Neuronal stem cell (in vitro differentiated cells): ENCODE measurements at regions not wholly inside any gene's neighbourhood (a gene's known extent, or its start where the extent isn't known, plus 50 kb on each side); places are given as distances from the start of the nearest gene placed in this dataset.
A peak's percentile ranks its signal among the peaks of the same experiment; 100 is the strongest.
"Not testable (repeated sequence)": the region's sequence is repeated elsewhere in the genome, so short reads cannot be mapped to it uniquely, and the experiment has no call there.

Experiments
- DNase-seq: peaks from one replicate; pipeline ENCODE4 v3.0.0-alpha.2; 2013; ENCODE audit warnings: low spot score
- H2AFZ ChIP-seq: one replicate; pipeline ENCODE4 v1.6.1; 2013; ENCODE audit warnings: mild to moderate bottlenecking, low read length, inconsistent platforms
- H2AK5ac ChIP-seq: 2 replicates; pipeline ENCODE4 v1.6.1; 2013; ENCODE audit warnings: low read depth, mild to moderate bottlenecking, inconsistent platforms, low read length, moderate library complexity, mixed read lengths
- H2BK120ac ChIP-seq: 2 replicates; pipeline ENCODE4 v1.6.1; 2013; ENCODE audit warnings: low read depth, mild to moderate bottlenecking, inconsistent platforms, low read length, moderate library complexity, mixed read lengths
- H2BK12ac ChIP-seq: one replicate; pipeline ENCODE4 v1.6.1; 2013; ENCODE audit warnings: low read length, inconsistent platforms
- H2BK15ac ChIP-seq: 2 replicates; pipeline ENCODE4 v1.6.1; 2013; ENCODE audit warnings: mild to moderate bottlenecking, low read length, inconsistent platforms, mixed read lengths
- H2BK5ac ChIP-seq: one replicate; pipeline ENCODE4 v1.6.1; 2013; ENCODE audit warnings: inconsistent platforms, mild to moderate bottlenecking, low read length, moderate library complexity
- H3K14ac ChIP-seq: one replicate; pipeline ENCODE4 v1.6.1; 2013; ENCODE audit warnings: low read length, inconsistent platforms
- H3K18ac ChIP-seq: 2 replicates; pipeline ENCODE4 v1.6.1; 2013; ENCODE audit warnings: low read length, inconsistent platforms
- H3K23ac ChIP-seq: 2 replicates; pipeline ENCODE4 v1.6.1; 2013; ENCODE audit warnings: low read depth, mild to moderate bottlenecking, mixed read lengths, low read length, inconsistent platforms; ENCODE audit not compliant: poor library complexity
- H3K27ac ChIP-seq: replicated peaks from 3 replicates; pipeline ENCODE4 v1.5.1; 2013; ENCODE audit warnings: low read length, inconsistent platforms
- H3K27me3 ChIP-seq, 3 experiments: 2 replicates each; pipeline ENCODE4 v1.6.1; 2013; ENCODE audit warnings: low read length in 3 of 3, mild to moderate bottlenecking in 2 of 3, inconsistent platforms in 1 of 3, low read depth in 1 of 3, mixed read lengths in 1 of 3, moderate library complexity in 1 of 3; ENCODE audit not compliant: control insufficient read depth in 3 of 3, insufficient read depth in 3 of 3
- H3K36me3 ChIP-seq, 2 donors: replicated peaks in 1 of 2; 2 replicates each; pipeline ENCODE4 v1.6.1; 2013; ENCODE audit warnings: low read length in 2 of 2; ENCODE audit not compliant: control insufficient read depth in 2 of 2, insufficient read depth in 2 of 2
- H3K4ac ChIP-seq: 2 replicates; pipeline ENCODE4 v1.6.1; 2013; ENCODE audit warnings: inconsistent platforms, mild to moderate bottlenecking, low read length, moderate library complexity
- H3K4me1 ChIP-seq, 2 donors: 1 replicate in 1 of 2; 2 replicates in 1 of 2; pipeline ENCODE4 v1.6.1; 2013; ENCODE audit warnings: low read length in 2 of 2, low read depth in 1 of 2; ENCODE audit not compliant: control insufficient read depth in 2 of 2, insufficient read depth in 1 of 2
- H3K4me2 ChIP-seq: one replicate; pipeline ENCODE4 v1.6.1; 2013; ENCODE audit warnings: mild to moderate bottlenecking, low read length, inconsistent platforms; ENCODE audit not compliant: insufficient read depth, poor library complexity, severe bottlenecking
- H3K4me3 ChIP-seq, 2 donors: 2 replicates each; pipeline ENCODE4 v1.5.1; 2013; ENCODE audit warnings: low read length in 2 of 2, mild to moderate bottlenecking in 2 of 2, inconsistent platforms in 1 of 2, moderate library complexity in 1 of 2
- H3K79me1 ChIP-seq: one replicate; pipeline ENCODE4 v1.6.1; 2013; ENCODE audit warnings: low read depth, mild to moderate bottlenecking, inconsistent platforms, low read length, moderate library complexity
- H3K9ac ChIP-seq: one replicate; pipeline ENCODE4 v1.6.1; 2013; ENCODE audit warnings: mild to moderate bottlenecking, low read depth, low read length, inconsistent platforms; ENCODE audit not compliant: poor library complexity
- H3K9me3 ChIP-seq, 2 donors: replicated peaks in 1 of 2; 2 replicates each; pipeline versions ENCODE3 to v1.6.1; 2013; ENCODE audit warnings: low read length in 2 of 2, mild to moderate bottlenecking in 2 of 2, inconsistent platforms in 1 of 2, low read depth in 1 of 2, mixed read lengths in 1 of 2, moderate library complexity in 1 of 2; ENCODE audit not compliant: control insufficient read depth in 2 of 2, insufficient read depth in 1 of 2
- H4K8ac ChIP-seq: one replicate; pipeline ENCODE4 v1.6.1; 2013; ENCODE audit warnings: low read depth, mild to moderate bottlenecking, inconsistent platforms, low read length, moderate library complexity
- H4K91ac ChIP-seq: one replicate; pipeline ENCODE4 v1.6.1; 2013; ENCODE audit warnings: low read length, low read depth, mild to moderate bottlenecking, inconsistent platforms; ENCODE audit not compliant: poor library complexity
- WGBS, 2 donors: extraction: QIAGEN DNeasy Blood & Tissue Kit; methylation state at CpG; one replicate each; pipeline ENCODE4 v1.1.7; 2013; ENCODE audit warnings: missing lambda C conversion rate in 2 of 2, mixed read lengths in 1 of 2; ENCODE audit not compliant: insufficient read length in 2 of 2, insufficient replicate concordance in 1 of 2; ENCODE audit errors: extremely low coverage in 2 of 2; 5-methylcytosine and 5-hydroxymethylcytosine counted together

DNA sequence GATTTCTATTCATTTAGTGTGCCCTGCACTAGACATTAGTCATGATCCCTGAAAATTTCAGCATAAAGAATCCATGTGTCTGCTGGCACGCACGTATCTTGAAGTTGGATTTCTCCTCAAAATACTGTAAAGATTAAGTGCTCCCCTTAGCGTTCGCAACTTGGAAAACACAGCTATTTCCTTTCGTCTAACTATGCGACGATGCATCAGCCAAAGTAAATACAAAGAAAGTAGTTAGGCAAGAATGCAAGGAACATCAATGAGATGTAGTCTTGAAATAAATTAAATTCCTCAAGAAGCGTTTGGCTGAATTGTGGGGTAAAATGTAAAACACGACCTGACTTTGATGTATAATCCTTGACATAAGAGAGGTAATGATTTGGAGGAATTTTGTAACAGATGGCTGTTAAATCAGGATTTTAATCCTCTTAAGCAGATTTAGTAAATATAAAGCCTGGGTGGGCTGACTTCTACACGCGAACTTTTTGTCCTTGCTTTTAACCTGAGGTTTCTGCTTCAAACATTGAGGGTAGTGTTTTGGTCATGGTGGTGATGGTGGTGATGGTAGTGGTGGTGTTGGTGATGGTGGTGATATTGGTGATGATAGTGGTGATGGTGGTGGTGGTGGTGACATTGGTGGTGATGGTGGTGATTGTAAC, 88.2 kb downstream of the FOXF2 start:
- H3K18ac ChIP-seq, result no peak overlapping the region
- no peaks in the 10 kb centered on the region for H3K79me1 ChIP-seq
- H3K14ac ChIP-seq, result no peak overlapping the region
- H3K27ac ChIP-seq, result no peak overlapping the region
- DNase-seq, result no peak
- H3K4ac ChIP-seq, result no peak overlapping the region
- no peak overlapping the region for H2BK120ac ChIP-seq
- H2BK12ac ChIP-seq, result no peak overlapping the region
- peaks cover 0 to 1% of the 10 kb centered on the region in 2 donors for H3K36me3 ChIP-seq
- H2BK15ac ChIP-seq, result no peak overlapping the region
- H3K9me3 ChIP-seq, result peaks cover 0 to 3% of the 10 kb centered on the region in 2 donors
- H2AK5ac ChIP-seq, result no peak overlapping the region
- H3K27me3 ChIP-seq, result no peaks in the 10 kb centered on the region
- no peak overlapping the region for H2AFZ ChIP-seq
- H3K23ac ChIP-seq, result no peak overlapping the region
- no peak overlapping the region for H4K8ac ChIP-seq
- no peak overlapping the region for H3K9ac ChIP-seq
- no peak overlapping the region for H4K91ac ChIP-seq
- H2BK5ac ChIP-seq, result no peak overlapping the region
- no CpG with 5 or more reads among the region's 11 CpGs for WGBS, 2 donors
- H3K4me1 ChIP-seq, result peaks cover 0 to 8% of the 10 kb centered on the region in 2 donors
- no peak overlapping the region for H3K4me2 ChIP-seq
- H3K4me3 ChIP-seq, result no peak overlapping the region

DNA sequence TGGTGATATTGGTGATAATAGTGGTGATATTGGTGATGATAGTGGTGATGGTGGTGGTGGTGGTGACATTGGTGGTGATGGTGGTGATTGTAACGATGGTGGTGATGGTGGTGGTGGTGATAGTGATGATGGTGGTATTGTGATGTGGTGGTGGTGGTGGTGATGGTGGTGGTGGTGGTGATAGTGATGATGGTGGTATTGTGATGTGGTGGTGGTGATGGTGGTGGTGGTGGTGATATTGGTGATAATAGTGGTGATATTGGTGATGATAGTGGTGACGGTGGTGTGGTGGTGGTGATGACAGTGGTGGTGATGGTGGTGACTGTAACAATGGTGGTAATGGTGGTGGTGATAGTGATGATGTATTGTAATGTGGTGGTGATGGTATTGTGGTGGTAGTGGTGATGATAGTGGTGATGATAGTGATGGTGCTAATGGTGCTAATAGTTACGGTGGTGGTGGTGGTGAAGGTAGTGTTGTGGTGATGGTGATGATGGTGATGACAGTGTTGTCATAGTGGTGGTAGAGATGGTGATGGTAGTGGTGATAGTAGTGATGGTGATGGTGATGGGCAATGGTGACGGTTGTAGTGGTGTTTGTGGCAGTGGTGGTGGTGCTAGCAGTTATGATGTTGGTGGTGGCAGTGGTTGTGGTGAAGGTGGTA, 88.9 kb downstream of the FOXF2 start:
- not testable (repeated sequence) for H3K27ac ChIP-seq
- 100% methylated on average over 1 of the region's 4 CpGs; no CpG with 5 or more reads in 1 of the 2 donors for WGBS, 2 donors

DNA sequence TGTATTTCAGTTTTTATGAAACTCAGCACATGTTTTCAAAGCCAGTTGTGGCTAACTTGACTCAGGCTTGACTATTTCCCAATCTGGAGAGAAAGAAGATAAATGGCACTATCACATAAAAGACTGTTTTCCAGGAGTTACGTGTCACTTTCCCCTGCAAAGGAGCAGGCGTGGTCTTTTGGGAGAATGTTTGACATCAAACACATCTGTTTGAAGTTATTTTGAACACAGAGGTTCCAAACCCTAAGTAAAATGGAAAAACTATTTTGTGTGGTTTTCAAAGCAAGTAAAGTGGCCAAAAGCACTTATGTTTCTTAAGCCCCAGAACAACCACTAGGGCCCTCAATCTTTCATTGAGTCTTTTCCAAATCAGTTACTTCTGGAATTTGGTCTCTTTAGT, 89.7 kb downstream of the FOXF2 start:
- H2BK5ac ChIP-seq, result no peak overlapping the region
- no peak overlapping the region for H3K4ac ChIP-seq
- no peak overlapping the region for H2AK5ac ChIP-seq
- H3K36me3 ChIP-seq, result peaks cover 0 to 1% of the 10 kb centered on the region in 2 donors
- H3K14ac ChIP-seq, result no peak overlapping the region
- H4K8ac ChIP-seq, result no peak overlapping the region
- H2BK120ac ChIP-seq, result no peak overlapping the region
- H3K4me2 ChIP-seq, result no peak overlapping the region
- no peak overlapping the region for H3K27ac ChIP-seq
- no peak overlapping the region for H3K23ac ChIP-seq
- H2BK15ac ChIP-seq, result no peak overlapping the region
- WGBS, 2 donors, result no CpG with 5 or more reads among the region's 2 CpGs
- H3K4me3 ChIP-seq, result no peak overlapping the region
- H3K9ac ChIP-seq, result no peak overlapping the region
- no peak overlapping the region for H2BK12ac ChIP-seq
- H3K9me3 ChIP-seq, result peaks cover 0 to 3% of the 10 kb centered on the region in 2 donors
- H4K91ac ChIP-seq, result no peak overlapping the region
- H2AFZ ChIP-seq, result no peak overlapping the region
- H3K4me1 ChIP-seq, result peaks cover 0 to 4% of the 10 kb centered on the region in 2 donors
- no peak overlapping the region for H3K18ac ChIP-seq
- H3K27me3 ChIP-seq, result no peaks in the 10 kb centered on the region
- no peak for DNase-seq
- no peaks in the 10 kb centered on the region for H3K79me1 ChIP-seq

More for the DNA sequence above, 88.9 kb downstream of the FOXF2 start:
- peak overlapping the region in 1 of 2 donors; percentile 65 for H3K4me3 ChIP-seq
- H4K91ac ChIP-seq, H3K18ac ChIP-seq, H3K36me3 ChIP-seq, H3K79me1 ChIP-seq, H3K23ac ChIP-seq, H3K9me3 ChIP-seq, H2AFZ ChIP-seq, DNase-seq, H3K14ac ChIP-seq, H2BK12ac ChIP-seq, H2AK5ac ChIP-seq, H3K4me2 ChIP-seq, H3K27me3 ChIP-seq, H2BK15ac ChIP-seq, H3K4me1 ChIP-seq, H3K4ac ChIP-seq, H2BK5ac ChIP-seq, H2BK120ac ChIP-seq, H4K8ac ChIP-seq: not testable (repeated sequence)
- peak overlapping the region; percentile 39 for H3K9ac ChIP-seq

DNA sequence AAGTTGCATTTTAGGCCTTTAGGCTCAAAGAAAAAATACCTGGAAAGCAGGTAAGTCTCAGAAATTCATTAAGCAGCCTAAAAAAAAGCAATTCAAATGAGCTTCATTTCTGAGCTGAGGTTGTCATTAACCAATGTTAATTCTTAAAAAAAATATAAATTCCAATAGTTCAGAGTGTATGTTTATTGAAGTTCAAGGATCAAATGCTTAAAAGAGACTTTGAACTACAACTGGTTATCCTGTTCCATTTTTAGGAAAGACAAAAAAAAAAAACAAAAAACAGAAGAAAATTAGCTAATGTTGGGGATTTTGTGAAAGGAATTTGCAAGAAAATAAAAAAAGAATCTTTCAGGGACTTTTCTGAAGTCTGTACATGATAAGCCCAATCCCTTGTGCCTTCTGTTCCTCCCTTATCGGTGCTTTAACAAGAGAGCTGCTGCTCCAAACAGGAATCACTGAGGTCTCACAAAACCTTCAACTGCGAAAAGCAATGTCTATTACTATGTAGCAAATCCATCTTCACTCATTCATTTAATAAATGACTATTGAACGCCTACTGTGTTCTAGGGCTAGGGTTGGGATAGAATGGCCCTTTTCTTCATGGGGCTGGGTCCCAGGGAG, 90.3 kb downstream of the FOXF2 start:
- Histone ChIP-seq H2BK15ac (no peak overlapping the region), H4K8ac (no peak overlapping the region), H2BK12ac (no peak overlapping the region), H3K18ac (no peak overlapping the region), H3K4me1 (peaks cover 0 to 4% of the 10 kb centered on the region in 2 donors), H3K27ac (no peak overlapping the region), H3K4ac (no peak overlapping the region), H2BK120ac (no peak overlapping the region), H3K9ac (no peak overlapping the region), H3K23ac (no peak overlapping the region), H2AFZ (no peak overlapping the region), H3K4me2 (no peak overlapping the region), H3K14ac (no peak overlapping the region), H2BK5ac (no peak overlapping the region), H3K27me3 (no peaks in the 10 kb centered on the region), H3K79me1 (no peaks in the 10 kb centered on the region), H2AK5ac (no peak overlapping the region), H3K4me3 (no peak overlapping the region), H4K91ac (no peak overlapping the region), H3K36me3 (peaks cover 0 to 1% of the 10 kb centered on the region in 2 donors), H3K9me3 (peaks cover 0 to 3% of the 10 kb centered on the region in 2 donors)
- no peak for DNase-seq
- no CpG with 5 or more reads among the region's 3 CpGs for WGBS, 2 donors
